Activated CD8-positive, alpha-beta memory T cell treated with anti-CD3 and anti-CD28 coated beads, Interleukin-2, amount 10 ng/mL, durations not matched to agents 7 days and 5 days (primary cell): ENCODE measurements at regions not wholly inside any gene's neighbourhood (a gene's known extent, or its start where the extent isn't known, plus 50 kb on each side); places are given as distances from the start of the nearest gene placed in this dataset.

Source experiments
- ATAC-seq: fragments of 150-1000 bp; cut with Tn5 transposase; one replicate; pipeline ENCODE4 v1.10.0; 2021; ENCODE audit warnings: moderate library complexity
- CTCF ChIA-PET: fragments of 350-600 bp; sonication (Branson Sonifier 250); formaldehyde crosslinking; loops from one replicate; lab custom pipeline; 2021; ENCODE audit warnings: antibody characterized with exemption; lab: Charles Lee
- DNase-seq: peaks from one replicate; pipeline ENCODE4 v3.0.0-alpha.2; 2020
- H3K27ac Mint-ChIP-seq: one replicate; pipeline ENCODE4 v1.8.0; 2021; ENCODE audit warnings: mild to moderate bottlenecking, mixed read lengths
- H3K27me3 Mint-ChIP-seq: one replicate; pipeline ENCODE4 v1.8.0; 2021; ENCODE audit warnings: mixed read lengths
- H3K36me3 Mint-ChIP-seq: one replicate; pipeline ENCODE4 v1.8.0; 2021; ENCODE audit warnings: mild to moderate bottlenecking, mixed read lengths
- H3K4me1 Mint-ChIP-seq: one replicate; pipeline ENCODE4 v1.8.0; 2021; ENCODE audit warnings: mixed read lengths
- H3K4me3 Mint-ChIP-seq: one replicate; pipeline ENCODE4 v1.8.0; 2021; ENCODE audit warnings: mild to moderate bottlenecking, moderate library complexity, mixed read lengths
- H3K9me3 Mint-ChIP-seq: one replicate; pipeline ENCODE4 v1.8.0; 2022; ENCODE audit warnings: low read depth, mixed read lengths

DNA sequence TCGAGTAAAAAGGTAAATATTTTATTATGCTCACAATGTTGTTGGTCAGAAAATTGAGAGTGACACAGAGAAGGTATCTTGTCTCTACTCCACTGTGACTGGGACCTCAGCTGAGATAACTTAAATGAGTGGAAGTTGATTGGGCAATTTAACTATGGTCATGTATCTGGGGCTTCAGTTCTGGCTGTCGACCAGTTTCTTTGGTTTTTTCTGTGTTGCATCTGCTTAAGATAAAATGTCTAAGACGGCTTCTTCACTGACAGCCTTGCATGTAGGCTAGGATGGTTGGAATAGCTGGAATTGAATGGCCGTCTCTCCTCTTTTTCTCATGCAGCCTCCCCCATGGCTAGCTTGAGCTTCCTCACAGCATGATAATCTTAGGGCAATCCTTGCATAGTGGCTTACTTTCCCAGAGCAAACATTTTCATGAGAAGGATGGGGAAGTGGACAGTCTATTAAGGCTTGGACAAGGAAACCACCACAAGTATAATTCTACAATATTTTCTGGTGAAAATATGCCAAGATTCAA is 433.7 kb downstream of the KIF2B start:
- H3K27ac Mint-ChIP-seq: no peak overlapping the region
- DNase-seq: no peak
- ATAC-seq: no peak
- no peak overlapping the region for H3K4me3 Mint-ChIP-seq
- H3K27me3 Mint-ChIP-seq: no peaks in the 10 kb centered on the region
- CTCF ChIA-PET: no interaction called here
- H3K36me3 Mint-ChIP-seq: no peaks in the 10 kb centered on the region
- no peaks in the 10 kb centered on the region for H3K4me1 Mint-ChIP-seq
- H3K9me3 Mint-ChIP-seq: peaks cover 5% of the 10 kb centered on the region

DNA sequence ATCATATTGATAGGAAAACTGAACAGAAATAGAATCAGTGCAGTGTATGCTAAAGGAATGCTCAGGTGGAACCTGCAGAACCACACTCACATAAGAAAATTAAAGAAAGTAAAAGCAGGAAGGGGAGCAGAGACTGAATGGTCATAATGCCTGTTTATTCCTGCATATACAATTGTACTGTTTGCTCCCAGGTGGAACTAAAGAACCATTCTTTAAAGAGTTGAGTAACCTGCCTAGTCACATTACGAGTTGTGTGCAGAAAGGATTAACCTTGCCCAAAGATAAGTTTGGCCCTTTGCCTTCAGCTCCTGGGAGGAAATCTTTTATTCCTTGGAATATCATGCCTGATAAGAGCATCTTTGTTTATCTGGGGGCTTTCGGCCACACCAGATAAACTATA is 434.7 kb downstream of the KIF2B start:
- Mint-ChIP-seq H3K9me3 (peaks cover 5% of the 10 kb centered on the region), H3K4me1 (no peaks in the 10 kb centered on the region), H3K36me3 (no peaks in the 10 kb centered on the region), H3K4me3 (no peak overlapping the region), H3K27me3 (no peaks in the 10 kb centered on the region), H3K27ac (no peak overlapping the region)
- DNase-seq (no peak), ATAC-seq (no peak)
- CTCF ChIA-PET: no interaction called here

DNA sequence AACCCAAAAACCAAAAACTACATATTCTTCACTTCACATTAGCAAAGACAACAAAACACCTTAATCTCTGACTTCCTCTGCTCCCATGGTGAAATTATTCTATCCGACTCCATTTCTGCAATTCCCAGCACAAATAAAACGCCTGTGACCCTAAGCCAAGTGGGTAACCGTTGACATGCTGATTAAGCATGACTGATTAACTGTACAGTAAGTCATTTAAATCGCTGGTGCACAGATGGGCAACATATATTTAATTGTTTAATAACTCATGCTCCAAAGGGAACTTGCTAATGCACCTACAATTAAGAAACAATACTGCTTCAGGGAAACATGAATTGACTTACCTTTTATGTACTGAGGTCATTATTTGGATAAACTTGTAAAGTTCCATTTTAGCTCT is 436.7 kb downstream of the KIF2B start:
- Mint-ChIP-seq H3K4me3 (no peak overlapping the region), H3K4me1 (no peaks in the 10 kb centered on the region), H3K27me3 (no peaks in the 10 kb centered on the region), H3K27ac (no peak overlapping the region), H3K9me3 (peaks cover 10% of the 10 kb centered on the region), H3K36me3 (no peaks in the 10 kb centered on the region)
- ATAC-seq (no peak), DNase-seq (no peak)
- CTCF ChIA-PET: no interaction called here

DNA sequence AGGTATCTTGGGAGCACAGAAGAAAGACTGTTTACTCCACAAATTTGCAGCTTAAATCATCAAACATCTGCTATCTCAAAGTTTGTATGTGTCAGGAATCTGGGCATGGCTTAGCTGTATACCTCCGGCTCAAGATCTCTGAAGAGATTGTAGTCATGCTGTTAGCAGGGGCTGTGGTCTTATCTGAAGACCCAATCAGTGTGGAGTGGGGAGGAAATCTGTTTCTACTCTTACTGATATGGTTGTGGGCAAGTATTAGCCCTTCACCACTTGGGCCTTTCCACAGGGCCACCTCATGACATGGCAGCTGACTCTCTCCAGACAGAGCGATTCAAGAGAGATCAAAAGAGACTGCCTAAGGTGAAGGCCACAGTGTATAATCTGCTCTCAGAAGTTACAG is 438.7 kb downstream of the KIF2B start:
- H3K36me3 Mint-ChIP-seq: no peaks in the 10 kb centered on the region
- CTCF ChIA-PET: no interaction called here
- no peaks in the 10 kb centered on the region for H3K4me1 Mint-ChIP-seq
- DNase-seq: no peak
- no peak for ATAC-seq
- H3K27me3 Mint-ChIP-seq: no peaks in the 10 kb centered on the region
- no peak overlapping the region for H3K4me3 Mint-ChIP-seq
- H3K9me3 Mint-ChIP-seq: peaks cover 15% of the 10 kb centered on the region
- no peak overlapping the region for H3K27ac Mint-ChIP-seq

DNA sequence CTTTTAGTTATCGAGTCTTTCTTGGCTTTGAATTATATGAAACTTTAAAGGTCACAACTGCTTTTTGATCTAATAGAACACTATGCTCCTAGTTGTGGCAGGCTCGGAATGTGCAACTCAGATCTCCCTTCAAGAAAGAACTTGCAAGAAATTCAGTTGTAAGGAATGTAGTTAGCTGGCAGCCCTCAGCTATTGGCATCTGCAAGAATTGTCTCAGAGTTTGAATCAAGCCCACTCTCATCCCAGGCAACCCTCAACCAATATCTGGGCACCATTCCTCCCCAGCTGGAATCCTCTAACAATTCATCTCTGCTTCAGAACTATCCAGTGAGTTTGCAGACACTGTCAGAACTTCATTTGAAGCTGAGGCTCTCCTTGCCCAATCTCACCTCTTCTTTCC is 447.2 kb downstream of the KIF2B start:
- Mint-ChIP-seq H3K4me1 (no peaks in the 10 kb centered on the region), H3K27me3 (no peaks in the 10 kb centered on the region), H3K36me3 (no peaks in the 10 kb centered on the region), H3K27ac (no peak overlapping the region), H3K9me3 (peaks cover 15% of the 10 kb centered on the region), H3K4me3 (no peak overlapping the region)
- ATAC-seq (no peak), DNase-seq (no peak)
- CTCF ChIA-PET: interaction anchor here (1.2 kb wide), 1 partner anchor 18 kb away, joined by 3 read pairs; no protein-coding TSS in a partner anchor

DNA sequence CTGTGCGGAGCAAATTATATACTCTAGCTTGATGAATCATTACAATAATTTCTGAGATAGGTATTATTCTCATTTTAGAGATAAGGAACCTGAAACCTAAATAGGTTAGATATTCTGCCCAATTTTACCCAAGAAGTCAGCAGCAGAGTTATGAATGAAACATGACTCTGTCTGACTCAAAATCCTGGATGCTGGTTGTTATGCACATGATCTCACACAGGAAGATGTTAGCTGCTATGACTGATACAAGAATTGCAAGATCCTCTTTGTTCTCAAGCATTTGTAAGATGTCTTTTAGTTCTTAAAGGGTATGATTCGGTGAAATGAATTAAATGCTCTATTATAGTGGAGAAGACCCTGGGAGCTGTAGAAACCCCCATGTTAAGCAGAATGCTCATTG is 447.8 kb downstream of the KIF2B start:
- no peak for ATAC-seq
- Mint-ChIP-seq H3K27ac (no peak overlapping the region), H3K27me3 (no peaks in the 10 kb centered on the region), H3K4me1 (no peaks in the 10 kb centered on the region), H3K36me3 (no peaks in the 10 kb centered on the region), H3K9me3 (peaks cover 17% of the 10 kb centered on the region), H3K4me3 (no peak overlapping the region)
- CTCF ChIA-PET: interaction anchor here (1.2 kb wide), 1 partner anchor 18 kb away, joined by 3 read pairs; no protein-coding TSS in a partner anchor
- no peak for DNase-seq

DNA sequence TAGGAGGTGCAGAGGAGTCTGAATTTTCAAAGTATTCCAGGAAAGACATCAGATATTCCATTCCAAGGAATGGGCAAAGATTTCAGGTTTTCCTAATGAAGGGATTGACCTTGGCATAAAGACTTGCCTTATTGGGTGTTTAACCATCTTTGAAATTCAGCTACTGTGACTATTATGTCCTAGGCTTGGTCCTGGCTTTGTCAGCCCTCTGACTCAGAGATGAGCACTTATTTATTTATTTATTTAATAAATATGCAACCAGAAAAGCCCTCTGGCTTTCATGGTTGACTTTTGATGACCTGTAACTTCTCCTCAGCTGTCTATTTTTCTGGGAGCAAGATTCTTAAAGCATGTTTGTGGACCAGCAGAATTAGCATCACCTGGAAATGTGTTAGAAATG is 455.1 kb downstream of the KIF2B start:
- Mint-ChIP-seq H3K27me3 (no peaks in the 10 kb centered on the region), H3K27ac (no peak overlapping the region), H3K9me3 (peaks cover 4% of the 10 kb centered on the region), H3K4me3 (no peak overlapping the region), H3K36me3 (no peaks in the 10 kb centered on the region), H3K4me1 (no peaks in the 10 kb centered on the region)
- DNase-seq (no peak), ATAC-seq (no peak)
- CTCF ChIA-PET: no interaction called here

DNA sequence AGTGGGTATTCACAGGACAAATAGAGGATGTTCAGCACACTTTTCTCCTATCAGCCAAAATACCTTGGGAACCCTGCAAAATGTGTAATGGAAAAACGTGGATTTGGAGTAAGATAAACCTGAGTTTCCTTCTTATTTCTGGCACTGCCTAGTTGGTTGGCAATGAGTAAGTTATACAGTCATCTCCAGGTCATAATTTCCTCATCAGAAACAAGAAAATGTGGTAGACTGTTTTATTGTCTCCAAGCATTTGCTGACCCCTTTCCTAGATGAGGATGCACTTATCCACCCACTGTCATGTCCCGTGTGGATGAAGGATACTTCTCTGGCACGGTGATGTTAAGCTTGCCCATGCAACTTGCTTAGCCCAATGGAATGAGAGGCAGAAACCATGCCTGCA is 458.0 kb downstream of the KIF2B start:
- no peaks in the 10 kb centered on the region for H3K27me3 Mint-ChIP-seq
- H3K4me1 Mint-ChIP-seq: no peaks in the 10 kb centered on the region
- CTCF ChIA-PET: no interaction called here
- ATAC-seq: no peak
- no peak for DNase-seq
- no peak overlapping the region for H3K4me3 Mint-ChIP-seq
- peaks cover 5% of the 10 kb centered on the region for H3K9me3 Mint-ChIP-seq
- H3K27ac Mint-ChIP-seq: no peak overlapping the region
- no peaks in the 10 kb centered on the region for H3K36me3 Mint-ChIP-seq

DNA sequence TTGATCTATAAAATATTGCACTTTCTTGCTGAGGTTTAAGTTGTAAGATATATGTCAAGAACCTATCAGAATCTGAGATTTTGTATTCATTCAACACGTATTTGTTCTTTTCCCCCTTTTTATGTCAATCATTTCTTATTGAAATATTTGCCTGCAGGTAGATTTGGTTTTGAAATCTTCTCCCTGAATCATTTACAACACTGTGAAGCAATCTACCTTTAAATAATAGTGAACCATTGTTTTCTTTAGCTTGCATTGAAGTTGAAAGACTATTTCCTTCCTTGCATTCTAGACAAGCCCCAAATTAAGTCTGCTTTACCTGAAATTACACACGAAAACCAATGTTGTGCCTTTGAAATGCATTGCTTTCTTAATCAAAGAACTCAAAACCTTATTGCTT is 460.2 kb downstream of the KIF2B start:
- Mint-ChIP-seq H3K4me3 (no peak overlapping the region), H3K9me3 (peaks cover 7% of the 10 kb centered on the region), H3K27ac (no peak overlapping the region)

DNA sequence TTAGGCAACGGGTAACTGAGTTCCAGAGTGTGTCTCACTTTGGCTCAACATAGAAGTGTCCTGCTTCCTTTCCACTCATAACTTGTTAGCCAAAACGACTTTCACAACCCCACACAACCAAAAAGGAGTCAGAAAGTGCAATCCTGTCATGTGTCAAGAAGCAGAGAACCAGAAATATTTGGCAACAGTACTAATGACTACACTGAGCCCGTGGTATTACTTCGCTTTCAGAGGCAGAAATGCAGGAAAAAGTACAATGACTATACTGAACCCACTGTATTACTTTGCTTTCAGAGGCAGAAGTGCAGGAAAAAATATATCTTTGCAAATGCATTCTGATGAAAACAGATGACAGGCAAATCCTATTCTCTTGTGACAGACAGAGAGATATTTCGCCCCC is 484.6 kb downstream of the KIF2B start:
- Mint-ChIP-seq H3K4me3 (no peak overlapping the region), H3K27ac (no peak overlapping the region), H3K9me3 (no peaks in the 10 kb centered on the region), H3K36me3 (no peaks in the 10 kb centered on the region), H3K4me1 (no peaks in the 10 kb centered on the region), H3K27me3 (no peaks in the 10 kb centered on the region)
- CTCF ChIA-PET: no interaction called here
- DNase-seq (no peak), ATAC-seq (no peak)

More for the DNA sequence above, 460.2 kb downstream of the KIF2B start:
- DNase-seq (no peak), ATAC-seq (no peak)
- CTCF ChIA-PET: no interaction called here
- Mint-ChIP-seq H3K4me1 (no peaks in the 10 kb centered on the region), H3K36me3 (no peaks in the 10 kb centered on the region), H3K27me3 (no peaks in the 10 kb centered on the region)

DNA sequence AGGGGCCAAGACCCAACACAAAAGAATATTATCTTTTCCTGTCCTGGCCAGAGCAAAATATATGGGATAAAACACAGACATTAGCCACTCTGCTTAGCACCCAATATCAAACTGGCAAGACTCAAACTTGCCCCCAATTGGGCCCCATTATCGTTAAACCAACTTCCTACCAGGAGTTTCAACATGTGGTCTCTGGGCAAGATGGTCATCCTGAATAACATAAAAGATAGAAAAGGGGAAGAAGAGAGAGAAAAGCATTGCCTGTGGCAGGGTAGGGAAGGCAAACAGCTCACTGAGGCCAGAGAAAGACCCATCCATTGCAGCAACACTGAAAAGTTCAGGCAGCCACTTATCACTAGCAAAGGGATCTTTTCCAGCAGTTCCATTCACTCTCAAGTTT is 502.1 kb downstream of the KIF2B start:
- no peak overlapping the region for H3K27ac Mint-ChIP-seq
- H3K36me3 Mint-ChIP-seq: no peaks in the 10 kb centered on the region
- peaks cover 16% of the 10 kb centered on the region for H3K9me3 Mint-ChIP-seq
- no peaks in the 10 kb centered on the region for H3K4me1 Mint-ChIP-seq
- CTCF ChIA-PET: no interaction called here
- no peak overlapping the region for H3K4me3 Mint-ChIP-seq
- no peak for DNase-seq
- no peak for ATAC-seq
- H3K27me3 Mint-ChIP-seq: no peaks in the 10 kb centered on the region

DNA sequence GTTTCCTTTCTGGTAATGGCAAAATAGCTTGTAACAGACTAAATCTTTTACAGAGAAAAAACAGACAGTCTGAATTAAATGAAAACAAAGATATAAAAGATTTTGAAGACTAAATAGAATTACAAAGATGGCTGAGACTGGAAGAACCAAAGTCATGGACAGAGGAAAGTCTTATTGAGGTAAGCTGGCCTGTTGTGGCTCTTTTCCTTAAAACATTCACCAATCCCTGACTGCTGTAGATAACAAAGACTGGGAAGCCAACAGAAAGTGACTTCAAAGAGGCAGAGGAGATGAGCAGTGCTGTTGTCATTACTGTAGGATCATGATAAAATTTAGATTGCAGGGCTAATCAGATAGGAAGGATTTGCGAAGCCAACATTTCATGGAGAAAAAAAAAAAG is 517.0 kb downstream of the KIF2B start:
- no peak overlapping the region for H3K27ac Mint-ChIP-seq
- H3K27me3 Mint-ChIP-seq: no peaks in the 10 kb centered on the region
- H3K4me3 Mint-ChIP-seq: no peak overlapping the region
- H3K36me3 Mint-ChIP-seq: no peaks in the 10 kb centered on the region
- DNase-seq (no peak), ATAC-seq (no peak)
- peaks cover 4% of the 10 kb centered on the region for H3K9me3 Mint-ChIP-seq
- no peaks in the 10 kb centered on the region for H3K4me1 Mint-ChIP-seq
- CTCF ChIA-PET: no interaction called here

DNA sequence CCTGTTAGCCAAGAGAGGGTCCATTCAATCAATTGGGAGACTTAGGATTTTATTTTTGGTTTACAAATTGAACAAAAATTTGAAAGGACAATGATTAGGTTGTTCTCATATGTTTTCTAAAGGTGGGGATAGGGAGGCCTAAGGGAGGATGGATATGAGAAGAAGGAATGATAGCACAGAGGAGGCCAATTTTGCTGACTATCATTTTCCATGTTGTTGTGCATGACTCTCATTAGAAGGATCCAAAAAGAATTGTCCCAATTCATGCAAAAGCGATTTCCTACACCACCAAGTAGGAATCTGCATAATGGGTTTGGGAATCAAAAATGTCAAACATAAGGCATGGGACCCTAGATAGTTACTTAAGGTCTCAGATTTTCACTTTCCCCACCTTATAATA is 524.8 kb downstream of the KIF2B start:
- DNase-seq (no peak), ATAC-seq (no peak)
- Mint-ChIP-seq H3K36me3 (no peaks in the 10 kb centered on the region), H3K9me3 (peaks cover 3% of the 10 kb centered on the region), H3K27ac (no peak overlapping the region), H3K4me3 (no peak overlapping the region), H3K27me3 (no peaks in the 10 kb centered on the region), H3K4me1 (no peaks in the 10 kb centered on the region)
- CTCF ChIA-PET: no interaction called here

DNA sequence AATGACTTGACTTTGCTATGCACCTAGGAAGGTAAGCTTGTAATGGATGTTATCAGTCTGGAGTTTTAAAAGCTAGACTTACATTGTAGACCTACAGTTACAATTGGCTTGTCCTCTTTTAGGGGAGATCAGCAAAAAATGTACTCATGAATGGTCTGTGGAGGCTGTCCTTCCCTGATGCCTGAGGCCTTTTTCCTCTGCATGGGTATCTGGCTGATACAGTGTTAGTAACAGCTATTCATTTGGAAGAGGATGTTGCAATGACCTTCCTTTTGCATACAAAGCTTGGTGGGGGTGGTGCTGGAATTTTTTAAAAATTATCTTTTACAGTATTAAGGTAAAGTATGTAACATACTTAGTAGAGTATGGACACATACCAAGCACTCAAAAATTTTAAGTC is 525.5 kb downstream of the KIF2B start:
- CTCF ChIA-PET: no interaction called here
- Mint-ChIP-seq H3K4me1 (no peaks in the 10 kb centered on the region), H3K27me3 (no peaks in the 10 kb centered on the region), H3K9me3 (peaks cover 3% of the 10 kb centered on the region), H3K4me3 (no peak overlapping the region), H3K36me3 (no peaks in the 10 kb centered on the region), H3K27ac (no peak overlapping the region)
- ATAC-seq: no peak
- DNase-seq: no peak
